HepG2 (cell line): ENCODE measurements at regions not wholly inside any gene's neighbourhood (a gene's known extent, or its start where the extent isn't known, plus 50 kb on each side); places are given as distances from the start of the nearest gene placed in this dataset.

Experiments used
- ATAC-seq: fragments of 200-7000 bp; cut with Tn5 transposase; 3 replicates; pipeline ENCODE4 v1.9.1; 2020; ENCODE audit warnings: mild to moderate bottlenecking, moderate library complexity
- BruUV-seq: library from RNA; stranded (reverse); fragments of 400-500 nt; replicated peaks from 2 replicates; lab custom pipeline; 2021; lab: Mats Ljungman, UMichigan
- CTCF ChIA-PET: fragments of 300-600 bp; formaldehyde crosslinking; extraction: SDS; loops from one replicate; lab custom pipeline; 2021; ENCODE audit warnings: low total read pairs, inconsistent platforms, low intra/inter-chr PET ratio; lab: Yijun Ruan, JAX
- POLR2A ChIA-PET: fragments of 350-600 bp; sonication (Branson Sonifier 250); formaldehyde crosslinking; loops from one replicate; lab custom pipeline; 2020; ENCODE audit warnings: antibody characterized with exemption, inconsistent platforms; lab: Yijun Ruan, JAX
- DNase-seq: peaks from one replicate; pipeline ENCODE4 v3.0.0-alpha.2; 2015; ENCODE audit warnings: low spot score
- FAIRE-seq: peaks from 3 replicates; lab custom pipeline; 2011; peaks lifted over from hg19 to GRCh38; lab: Jason Lieb, UNC
- H2AFZ ChIP-seq: one replicate; pipeline ENCODE4 v1.6.1; 2011; ENCODE audit warnings: low read length, inconsistent platforms
- H3K27ac ChIP-seq: fragments of 300-600 bp; 3 replicates; pipeline ENCODE4 v1.8.0; 2011; ENCODE audit warnings: mixed run types, mild to moderate bottlenecking, mixed read lengths, low read length, inconsistent platforms; ENCODE audit not compliant: insufficient read depth; ENCODE audit errors: extremely low read length
- H3K27me3 ChIP-seq, 2 experiments: fragments of 200-600 bp in 1 of 2; 2 replicates in 1 of 2; 3 replicates in 1 of 2; pipeline versions ENCODE4 v1.6.0 to v1.8.0; 2011; ENCODE audit warnings: low read length in 2 of 2, mild to moderate bottlenecking in 2 of 2, moderate library complexity in 2 of 2, inconsistent platforms in 1 of 2; ENCODE audit not compliant: insufficient read depth in 2 of 2, control insufficient read depth in 1 of 2
- H3K36me3 ChIP-seq, 2 experiments: fragments of 200-600 bp in 1 of 2; replicated peaks in 1 of 2; 2 replicates in 1 of 2; 3 replicates in 1 of 2; pipeline versions ENCODE4 v1.5.1 to v1.8.0; 2011; ENCODE audit warnings: low read length in 2 of 2, inconsistent platforms in 1 of 2; ENCODE audit not compliant: insufficient read depth in 2 of 2, control insufficient read depth in 1 of 2
- H3K4me1 ChIP-seq: 2 replicates; pipeline ENCODE4 v1.5.1; 2012; ENCODE audit warnings: low read length, inconsistent platforms; ENCODE audit not compliant: insufficient read depth
- H3K4me2 ChIP-seq: 2 replicates; pipeline ENCODE4 v1.6.0; 2011; ENCODE audit warnings: low read depth, low read length, inconsistent platforms
- H3K4me3 ChIP-seq, 3 experiments: fragments of 200-600 bp in 1 of 3; sonication (generic), shearing (Covaris generic) in 1 of 3; replicated peaks in 1 of 3; 2 replicates each; pipeline ENCODE4 v1.5.1; 2011 to 2016; ENCODE audit warnings: low read length in 3 of 3, inconsistent platforms in 2 of 3, low read depth in 2 of 3, mild to moderate bottlenecking in 2 of 3, control low read depth in 1 of 3, mixed read lengths in 1 of 3; ENCODE audit not compliant: insufficient read depth in 1 of 3
- H3K79me2 ChIP-seq: one replicate; pipeline ENCODE4 v1.6.1; 2011; ENCODE audit warnings: low read length, inconsistent platforms; ENCODE audit not compliant: insufficient read depth
- H3K9ac ChIP-seq: 2 replicates; pipeline ENCODE4 v1.6.0; 2011; ENCODE audit warnings: mild to moderate bottlenecking, low read depth, low read length, inconsistent platforms; ENCODE audit not compliant: insufficient read depth
- H3K9me3 ChIP-seq: 2 replicates; pipeline ENCODE4 v1.5.1; 2012; ENCODE audit warnings: mild to moderate bottlenecking, low read length
- H4K20me1 ChIP-seq: 2 replicates; pipeline ENCODE4 v1.6.0; 2011; ENCODE audit warnings: inconsistent platforms, mild to moderate bottlenecking, low read length, moderate library complexity; ENCODE audit not compliant: insufficient read depth
- CBX5 ChIP-seq: sonication (generic); formaldehyde crosslinking; IDR thresholded peaks from 2 replicates; pipeline ENCODE4 v1.4.0; 2020; ENCODE audit warnings: missing genetic modification reagents, borderline replicate concordance
- CHD4 ChIP-seq: fragments of 200-600 bp; sonication (generic); IDR thresholded peaks from 2 replicates; pipeline ENCODE4 v1.7.0; 2017; ENCODE audit warnings: mild to moderate bottlenecking, low read length, borderline replicate concordance
- EEA1 ChIP-seq: sonication (generic); formaldehyde crosslinking; IDR thresholded peaks from 2 replicates; pipeline ENCODE4 v1.5.1; 2020; ENCODE audit warnings: mild to moderate bottlenecking, missing genetic modification reagents, borderline replicate concordance
- ETV5 ChIP-seq: IDR thresholded peaks from 2 replicates; pipeline ENCODE4 v1.6.1; 2018; ENCODE audit warnings: missing biosample characterization, missing genetic modification reagents, inconsistent platforms, borderline replicate concordance
- FIP1L1 ChIP-seq: fragments of 200-400 bp; formaldehyde crosslinking; IDR thresholded peaks from 2 replicates; pipeline ENCODE4 v1.6.1; 2018; ENCODE audit warnings: low read depth, mild to moderate bottlenecking, low read length, moderate library complexity, borderline replicate concordance; ENCODE audit not compliant: insufficient read depth
- FOSL2 ChIP-seq: sonication (generic); formaldehyde crosslinking; IDR thresholded peaks from 2 replicates; pipeline ENCODE4 v1.4.0; 2020; ENCODE audit warnings: missing genetic modification reagents
- KLF12 ChIP-seq: sonication (generic); formaldehyde crosslinking; IDR thresholded peaks from 2 replicates; pipeline ENCODE4 v1.4.0; 2020; ENCODE audit warnings: missing genetic modification reagents, borderline replicate concordance
- MATR3 ChIP-seq: sonication (generic); formaldehyde crosslinking; IDR thresholded peaks from 2 replicates; pipeline ENCODE4 v1.4.0; 2020; ENCODE audit warnings: missing genetic modification reagents
- MTF2 ChIP-seq: sonication (generic); formaldehyde crosslinking; IDR thresholded peaks from 2 replicates; pipeline ENCODE4 v1.5.0; 2020; ENCODE audit warnings: missing genetic modification reagents, borderline replicate concordance
- RAD21 ChIP-seq: fragments of 450-650 bp; formaldehyde crosslinking; IDR thresholded peaks from 2 replicates; pipeline ENCODE4 v1.5.0; 2020; ENCODE audit warnings: mild to moderate bottlenecking
- SMC3 ChIP-seq: IDR thresholded peaks from 2 replicates; pipeline ENCODE4 v1.6.1; 2011; ENCODE audit warnings: low read length, improper control_type of control experiment
- SRSF9 ChIP-seq: fragments of 200-400 bp; formaldehyde crosslinking; IDR thresholded peaks from 2 replicates; pipeline ENCODE4 v1.6.1; 2018; ENCODE audit warnings: borderline replicate concordance, mild to moderate bottlenecking, low read depth, low read length; ENCODE audit not compliant: insufficient read depth, poor library complexity, severe bottlenecking
- THAP11 ChIP-seq: IDR thresholded peaks from 2 replicates; pipeline ENCODE4 v1.6.1; 2016; ENCODE audit warnings: missing biosample characterization, missing genetic modification reagents
- TP53 ChIP-seq: sonication (generic); formaldehyde crosslinking; conservative IDR thresholded peaks from 2 replicates; pipeline ENCODE4 v1.4.0; 2020; ENCODE audit warnings: missing genetic modification reagents
- XRCC5 ChIP-seq: fragments of 200-400 bp; formaldehyde crosslinking; optimal IDR thresholded peaks from 2 replicates; pipeline ENCODE3; 2017; ENCODE audit warnings: mild to moderate bottlenecking, low read length
- ZBTB26 ChIP-seq: IDR thresholded peaks from 2 replicates; pipeline ENCODE4 v1.6.1; 2016; ENCODE audit warnings: missing compliant biosample characterization, missing genetic modification reagents, borderline replicate concordance
- ZNF331 ChIP-seq: sonication (generic); formaldehyde crosslinking; IDR thresholded peaks from 2 replicates; pipeline ENCODE4 v1.4.0; 2020; ENCODE audit warnings: missing genetic modification reagents
- ZNF546 ChIP-seq: sonication (generic); formaldehyde crosslinking; conservative IDR thresholded peaks from 2 replicates; pipeline ENCODE4 v1.8.1; 2023; ENCODE audit warnings: mild to moderate bottlenecking, missing genetic modification reagents
- ZNF574 ChIP-seq: sonication (generic); formaldehyde crosslinking; IDR thresholded peaks from 2 replicates; pipeline ENCODE4 v1.4.0; 2020; ENCODE audit warnings: missing genetic modification reagents
- ZNF644 ChIP-seq: IDR thresholded peaks from 2 replicates; pipeline ENCODE4 v1.6.1; 2016; ENCODE audit warnings: low read depth
- ZNF768 ChIP-seq: sonication (generic); formaldehyde crosslinking; IDR thresholded peaks from 2 replicates; pipeline ENCODE4 v1.4.0; 2020; ENCODE audit warnings: missing genetic modification reagents
- ZNF788 ChIP-seq: sonication (generic); formaldehyde crosslinking; IDR thresholded peaks from 2 replicates; pipeline ENCODE4 v1.5.0; 2020; ENCODE audit warnings: mild to moderate bottlenecking, missing genetic modification reagents, borderline replicate concordance
- WGBS: methylation state at CpG from one replicate; pipeline ENCODE4 v1.1.6; 2017; ENCODE audit warnings: low lambda C conversion rate; 5-methylcytosine and 5-hydroxymethylcytosine counted together
- in situ Hi-C: cut with HindIII; loops from 2 replicates; pipeline ENCODE4 v1.10.0; 2017; ENCODE audit warnings: low pct_unique_long_range_greater_than_20kb; ENCODE audit not compliant: extremely low pct_ligation_motif_present
- intact Hi-C: fragments of 100-400 bp; cut with micrococcal nuclease; formaldehyde crosslinking; loops from one replicate; pipeline ENCODE4 v1.10.0; 2022; ENCODE audit not compliant: unreplicated experiment

- peak; percentile 78 for ATAC-seq
- no peak overlapping the region for H3K4me3 ChIP-seq
- no TSS peak for BruUV-seq
- no peak overlapping the region for H2AFZ ChIP-seq
- H3K27ac ChIP-seq, result no peak overlapping the region
- ChIA-PET POLR2A (no interaction called here), CTCF (interaction anchor here (1.4 to 1.6 kb wide), 3 partner anchors 10 to 544 kb away, joined by 3 to 8 read pairs (median 3); no protein-coding TSS in a partner anchor)
- H3K9me3 ChIP-seq, result peaks cover 19% of the 10 kb centered on the region
- in situ Hi-C loops, result no loop called here
- peak; percentile 50 for DNase-seq
- FAIRE-seq, result peak; percentile 81
- H3K9ac ChIP-seq, result no peak overlapping the region
- no peak overlapping the region for H3K4me2 ChIP-seq
- intact Hi-C loops, result no loop called here
- no peaks in the 10 kb centered on the region for H3K36me3 ChIP-seq
- peaks cover 23% of the 10 kb centered on the region for H3K4me1 ChIP-seq
- WGBS, result 42% methylated on average over 9 of the region's 9 CpGs
- H4K20me1 ChIP-seq, result no peaks in the 10 kb centered on the region
- no peaks in the 10 kb centered on the region for H3K79me2 ChIP-seq
- no peaks in the 10 kb centered on the region; a peak in 1 of 5 replicates for H3K27me3 ChIP-seq
- no peak for TF ChIP-seq CHD4
- TF ChIP-seq SMC3, result peak; percentile 84
- TF ChIP-seq ZNF546 (CRISPR knock-in tag), result no peak
- peak; percentile 24; the same call in 1 of the 2 replicates for TF ChIP-seq ETV5 (CRISPR knock-in tag)
- peak; percentile 71 for TF ChIP-seq RAD21 (CRISPR knock-in tag)
- TF ChIP-seq THAP11 (CRISPR knock-in tag), result peak; percentile 33; the same call in 1 of the 2 replicates
- TF ChIP-seq EEA1 (CRISPR knock-in tag), result no peak
- 0 out of 2 replicates have a peak, but pooled peaks have one; percentile 16 for TF ChIP-seq FOSL2 (CRISPR knock-in tag)
- TF ChIP-seq MATR3 (CRISPR knock-in tag), result no peak
- TF ChIP-seq MTF2 (CRISPR knock-in tag), result no peak
- TF ChIP-seq XRCC5, result peak; percentile 81
- TF ChIP-seq ZNF644, result 0 out of 2 replicates have a peak, but pooled peaks have one; percentile 22
- TF ChIP-seq ZNF768 (CRISPR knock-in tag), result peak; percentile 51; the same call in 1 of the 2 replicates
- TF ChIP-seq ZNF331, result 0 out of 2 replicates have a peak, but pooled peaks have one; percentile 25
- no peak for TF ChIP-seq FIP1L1
- TF ChIP-seq SRSF9, result no peak
- TF ChIP-seq ZNF788 (CRISPR knock-in tag), result peak; percentile 35; the same call in 1 of the 2 replicates
- TF ChIP-seq CBX5 (CRISPR knock-in tag), result peak; percentile 90
- TF ChIP-seq TP53 (CRISPR knock-in tag), result no peak
- TF ChIP-seq ZNF574 (CRISPR knock-in tag), result peak; percentile 62
- 0 out of 2 replicates have a peak, but pooled peaks have one; percentile 32 for TF ChIP-seq ZBTB26 (CRISPR knock-in tag)
- no peak for TF ChIP-seq KLF12 (CRISPR knock-in tag)
Observed at GRCh38 chr20:23235173-23236027, 115.2 kb upstream of the NXT1 start.
